ENCODE measurements at regions not wholly inside any gene's neighbourhood (a gene's known extent, or its start where the extent isn't known, plus 50 kb on each side); places are given as distances from the start of the nearest gene placed in this dataset.

- H3K9me3 ChIP-seq (ENCODE audit: control insufficient read depth in 3 of 3, low read length in 3 of 3): peaks cover 0 to 2% (median 0%) of the 10 kb centered on the region in 3 donors
- H3K9ac ChIP-seq (ENCODE audit: low read depth in 1 of 3, low read length in 3 of 3): no peak overlapping the region
- no peak overlapping the region for H3K4me3 ChIP-seq (ENCODE audit: low read length in 3 of 3)
- no peak overlapping the region for H3K27ac ChIP-seq (ENCODE audit: low read depth, low read length)
- no peaks in the 10 kb centered on the region for H3K36me3 ChIP-seq (ENCODE audit: control insufficient read depth in 3 of 3, insufficient read depth in 3 of 3, low read length in 3 of 3)
- H3K4me1 ChIP-seq (ENCODE audit: control insufficient read depth in 3 of 3, insufficient read depth in 3 of 3, low read length in 3 of 3): no peaks in the 10 kb centered on the region
- H3K27me3 ChIP-seq (ENCODE audit: control insufficient read depth in 3 of 3, insufficient read depth in 3 of 3, low read length in 3 of 3): no peaks in the 10 kb centered on the region
Measured at GRCh38 chr6:23218751-23219150, 649.4 kb downstream of the HDGFL1 start.

- H3K4me3 ChIP-seq (ENCODE audit: low read length in 3 of 3): no peak overlapping the region
- H3K9ac ChIP-seq (ENCODE audit: low read depth in 1 of 3, low read length in 3 of 3): no peak overlapping the region
- peaks cover 0 to 2% (median 0%) of the 10 kb centered on the region in 3 donors for H3K9me3 ChIP-seq (ENCODE audit: control insufficient read depth in 3 of 3, low read length in 3 of 3)
- no peaks in the 10 kb centered on the region for H3K4me1 ChIP-seq (ENCODE audit: control insufficient read depth in 3 of 3, insufficient read depth in 3 of 3, low read length in 3 of 3)
- no peak overlapping the region for H3K27ac ChIP-seq (ENCODE audit: low read depth, low read length)
- H3K27me3 ChIP-seq (ENCODE audit: control insufficient read depth in 3 of 3, insufficient read depth in 3 of 3, low read length in 3 of 3): no peaks in the 10 kb centered on the region
- no peaks in the 10 kb centered on the region for H3K36me3 ChIP-seq (ENCODE audit: control insufficient read depth in 3 of 3, insufficient read depth in 3 of 3, low read length in 3 of 3)
Measured at GRCh38 chr6:23222724-23223123, 653.4 kb downstream of the HDGFL1 start.

GRCh38 chr6:23224540-23224939 lies 655.2 kb downstream of the HDGFL1 start:
- peaks cover 0 to 2% (median 0%) of the 10 kb centered on the region in 3 donors for H3K9me3 ChIP-seq (ENCODE audit: control insufficient read depth in 3 of 3, low read length in 3 of 3)
- no peaks in the 10 kb centered on the region for H3K27me3 ChIP-seq (ENCODE audit: control insufficient read depth in 3 of 3, insufficient read depth in 3 of 3, low read length in 3 of 3)
- no peak overlapping the region for H3K27ac ChIP-seq (ENCODE audit: low read depth, low read length)
- no peak overlapping the region for H3K4me3 ChIP-seq (ENCODE audit: low read length in 3 of 3)
- no peaks in the 10 kb centered on the region for H3K4me1 ChIP-seq (ENCODE audit: control insufficient read depth in 3 of 3, insufficient read depth in 3 of 3, low read length in 3 of 3)
- H3K36me3 ChIP-seq (ENCODE audit: control insufficient read depth in 3 of 3, insufficient read depth in 3 of 3, low read length in 3 of 3): no peaks in the 10 kb centered on the region
- H3K9ac ChIP-seq (ENCODE audit: low read depth in 1 of 3, low read length in 3 of 3): no peak overlapping the region

DNA sequence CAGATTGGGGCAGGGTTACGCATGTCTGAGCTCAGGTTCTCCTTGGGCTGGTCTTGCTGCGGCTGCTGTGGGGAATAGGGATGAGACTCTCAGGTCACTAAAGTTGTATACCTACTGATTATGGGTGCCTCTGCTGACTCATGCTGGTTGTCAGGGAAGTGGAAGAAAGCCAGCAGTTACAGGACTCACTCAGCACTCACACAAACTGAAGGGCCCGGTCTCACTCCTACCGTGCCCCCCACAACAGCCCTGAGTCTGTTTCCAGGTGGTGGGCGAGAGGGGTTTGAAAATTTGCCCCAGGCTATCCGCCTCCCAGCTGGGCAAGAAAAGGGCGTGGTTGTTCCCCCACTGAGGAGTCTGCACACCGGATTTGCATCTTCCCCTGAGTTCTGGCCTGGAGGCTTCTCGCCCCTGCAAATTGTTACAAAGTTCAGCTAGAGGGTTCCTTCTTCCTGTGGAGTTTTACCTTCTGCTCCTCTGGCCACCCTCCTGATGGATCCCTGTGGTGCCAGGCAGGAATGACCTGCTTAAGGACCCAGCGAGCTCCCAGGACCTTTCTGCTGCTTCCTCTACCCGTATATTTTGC lies 659.2 kb downstream of the HDGFL1 start:
- H3K4me1 ChIP-seq (ENCODE audit: control insufficient read depth in 3 of 3, insufficient read depth in 3 of 3, low read length in 3 of 3): no peaks in the 10 kb centered on the region
- no peak overlapping the region for H3K9ac ChIP-seq (ENCODE audit: low read depth in 1 of 3, low read length in 3 of 3)
- no peak overlapping the region for H3K4me3 ChIP-seq (ENCODE audit: low read length in 3 of 3)
- H3K9me3 ChIP-seq (ENCODE audit: control insufficient read depth in 3 of 3, low read length in 3 of 3): no peaks in the 10 kb centered on the region
- H3K27me3 ChIP-seq (ENCODE audit: control insufficient read depth in 3 of 3, insufficient read depth in 3 of 3, low read length in 3 of 3): no peaks in the 10 kb centered on the region
- no peaks in the 10 kb centered on the region for H3K36me3 ChIP-seq (ENCODE audit: control insufficient read depth in 3 of 3, insufficient read depth in 3 of 3, low read length in 3 of 3)
- no peak overlapping the region for H3K27ac ChIP-seq (ENCODE audit: low read depth, low read length)

DNA sequence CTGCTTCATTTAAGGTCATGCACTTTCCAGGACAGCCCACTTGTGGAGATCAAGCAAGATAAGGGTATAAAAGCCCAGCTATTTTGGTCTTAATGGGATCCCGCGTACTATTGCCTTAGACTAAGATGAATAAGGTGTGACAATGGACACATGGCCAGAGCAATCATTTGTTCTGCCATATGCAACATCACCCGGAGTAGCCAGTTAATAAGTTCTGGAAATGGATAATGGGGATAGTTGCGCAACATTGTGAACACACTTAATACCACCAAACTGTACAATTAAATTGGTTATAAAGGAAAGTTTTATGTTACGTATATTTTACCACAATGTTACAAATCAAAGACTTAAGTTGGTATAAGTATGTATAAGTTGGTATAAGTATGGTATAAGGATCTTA lies 674.5 kb downstream of the HDGFL1 start:
- Histone ChIP-seq H3K4me1 (ENCODE audit: control insufficient read depth in 3 of 3, insufficient read depth in 3 of 3, low read length in 3 of 3) (no peaks in the 10 kb centered on the region), H3K36me3 (ENCODE audit: control insufficient read depth in 3 of 3, insufficient read depth in 3 of 3, low read length in 3 of 3) (no peaks in the 10 kb centered on the region), H3K9ac (ENCODE audit: low read depth in 1 of 3, low read length in 3 of 3) (no peak overlapping the region), H3K4me3 (ENCODE audit: low read length in 3 of 3) (no peak overlapping the region), H3K9me3 (ENCODE audit: control insufficient read depth in 3 of 3, low read length in 3 of 3) (no peaks in the 10 kb centered on the region), H3K27ac (ENCODE audit: low read depth, low read length) (no peak overlapping the region), H3K27me3 (ENCODE audit: control insufficient read depth in 3 of 3, insufficient read depth in 3 of 3, low read length in 3 of 3) (no peaks in the 10 kb centered on the region)

DNA sequence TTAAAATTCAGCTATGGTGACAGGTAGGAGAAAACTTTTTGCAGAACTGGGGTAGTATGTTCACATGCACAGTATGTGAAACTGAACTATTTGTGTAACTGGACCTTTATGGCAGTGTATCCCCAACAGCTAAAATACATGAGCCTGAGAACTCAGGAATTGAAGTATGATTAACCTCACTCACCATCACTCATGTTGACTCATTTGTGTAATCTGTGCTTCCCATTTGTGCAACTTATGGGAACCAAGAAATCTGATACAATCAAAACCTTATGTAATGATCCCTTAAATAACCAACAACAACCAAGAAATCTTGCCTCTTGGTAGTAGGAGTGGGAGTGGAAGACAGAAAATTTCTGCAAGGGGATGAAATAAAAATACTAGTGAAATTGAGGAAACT lies 674.9 kb downstream of the HDGFL1 start:
- no peak overlapping the region for H3K27ac ChIP-seq (ENCODE audit: low read depth, low read length)
- H3K9me3 ChIP-seq (ENCODE audit: control insufficient read depth in 3 of 3, low read length in 3 of 3): no peaks in the 10 kb centered on the region
- no peaks in the 10 kb centered on the region for H3K36me3 ChIP-seq (ENCODE audit: control insufficient read depth in 3 of 3, insufficient read depth in 3 of 3, low read length in 3 of 3)
- H3K27me3 ChIP-seq (ENCODE audit: control insufficient read depth in 3 of 3, insufficient read depth in 3 of 3, low read length in 3 of 3): no peaks in the 10 kb centered on the region
- H3K4me1 ChIP-seq (ENCODE audit: control insufficient read depth in 3 of 3, insufficient read depth in 3 of 3, low read length in 3 of 3): no peaks in the 10 kb centered on the region
- H3K4me3 ChIP-seq (ENCODE audit: low read length in 3 of 3): no peak overlapping the region
- no peak overlapping the region for H3K9ac ChIP-seq (ENCODE audit: low read depth in 1 of 3, low read length in 3 of 3)

- H3K27ac ChIP-seq (ENCODE audit: low read depth, low read length): no peak overlapping the region
- H3K27me3 ChIP-seq (ENCODE audit: control insufficient read depth in 3 of 3, insufficient read depth in 3 of 3, low read length in 3 of 3): no peaks in the 10 kb centered on the region
- no peaks in the 10 kb centered on the region for H3K36me3 ChIP-seq (ENCODE audit: control insufficient read depth in 3 of 3, insufficient read depth in 3 of 3, low read length in 3 of 3)
- no peaks in the 10 kb centered on the region for H3K9me3 ChIP-seq (ENCODE audit: control insufficient read depth in 3 of 3, low read length in 3 of 3)
- no peak overlapping the region for H3K4me3 ChIP-seq (ENCODE audit: low read length in 3 of 3)
- H3K4me1 ChIP-seq (ENCODE audit: control insufficient read depth in 3 of 3, insufficient read depth in 3 of 3, low read length in 3 of 3): no peaks in the 10 kb centered on the region
- no peak overlapping the region for H3K9ac ChIP-seq (ENCODE audit: low read depth in 1 of 3, low read length in 3 of 3)
Measured at GRCh38 chr6:23245572-23245971, 676.2 kb downstream of the HDGFL1 start.

DNA sequence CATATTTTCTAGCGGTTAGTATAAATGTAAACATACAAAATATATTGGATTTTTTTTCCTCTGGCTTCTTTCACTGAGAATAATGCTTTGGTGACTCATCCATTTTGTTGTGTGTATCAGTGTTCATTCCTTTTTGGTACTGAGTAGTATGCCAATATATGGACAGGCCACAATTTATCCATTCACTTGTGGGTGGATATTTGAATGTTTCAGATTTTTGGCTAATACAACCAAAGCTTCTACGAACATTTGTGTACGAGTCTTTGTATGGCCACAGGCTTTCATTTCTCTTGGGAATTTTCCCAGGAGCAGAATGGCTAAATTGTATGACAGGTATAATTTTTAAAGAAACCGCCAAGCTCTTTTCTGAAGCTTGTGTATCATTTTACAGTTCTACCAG lies 677.5 kb downstream of the HDGFL1 start:
- H3K4me1 ChIP-seq (ENCODE audit: control insufficient read depth in 3 of 3, insufficient read depth in 3 of 3, low read length in 3 of 3): no peaks in the 10 kb centered on the region
- H3K4me3 ChIP-seq (ENCODE audit: low read length in 3 of 3): no peak overlapping the region
- no peak overlapping the region for H3K27ac ChIP-seq (ENCODE audit: low read depth, low read length)
- H3K36me3 ChIP-seq (ENCODE audit: control insufficient read depth in 3 of 3, insufficient read depth in 3 of 3, low read length in 3 of 3): no peaks in the 10 kb centered on the region
- H3K9ac ChIP-seq (ENCODE audit: low read depth in 1 of 3, low read length in 3 of 3): no peak overlapping the region
- H3K27me3 ChIP-seq (ENCODE audit: control insufficient read depth in 3 of 3, insufficient read depth in 3 of 3, low read length in 3 of 3): no peaks in the 10 kb centered on the region
- H3K9me3 ChIP-seq (ENCODE audit: control insufficient read depth in 3 of 3, low read length in 3 of 3): no peaks in the 10 kb centered on the region

DNA sequence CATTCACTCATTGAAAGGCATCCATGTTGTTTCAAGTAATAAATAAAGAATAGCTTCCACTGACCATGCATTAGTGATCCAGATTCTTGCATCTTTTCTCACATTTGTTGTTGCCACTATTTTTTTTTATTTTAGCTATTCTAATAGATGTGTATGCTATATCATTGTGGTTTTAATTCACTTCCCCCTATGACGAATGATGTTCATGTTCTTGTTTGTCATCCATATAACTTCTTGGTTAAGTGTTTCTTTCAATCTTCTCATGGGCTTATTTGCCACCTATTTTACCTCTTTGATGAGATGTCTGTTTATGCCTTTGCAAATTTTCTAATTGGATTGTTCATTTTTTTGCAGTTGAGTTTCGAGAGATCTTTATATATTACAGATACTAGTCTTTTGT lies 681.2 kb downstream of the HDGFL1 start:
- Histone ChIP-seq H3K27ac (ENCODE audit: low read depth, low read length) (no peak overlapping the region), H3K36me3 (ENCODE audit: control insufficient read depth in 3 of 3, insufficient read depth in 3 of 3, low read length in 3 of 3) (no peaks in the 10 kb centered on the region), H3K4me1 (ENCODE audit: control insufficient read depth in 3 of 3, insufficient read depth in 3 of 3, low read length in 3 of 3) (no peaks in the 10 kb centered on the region), H3K9me3 (ENCODE audit: control insufficient read depth in 3 of 3, low read length in 3 of 3) (no peaks in the 10 kb centered on the region), H3K9ac (ENCODE audit: low read depth in 1 of 3, low read length in 3 of 3) (no peak overlapping the region), H3K27me3 (ENCODE audit: control insufficient read depth in 3 of 3, insufficient read depth in 3 of 3, low read length in 3 of 3) (no peaks in the 10 kb centered on the region), H3K4me3 (ENCODE audit: low read length in 3 of 3) (no peak overlapping the region)

GRCh38 chr6:23262864-23263263 lies 693.5 kb downstream of the HDGFL1 start:
- no peak overlapping the region for H3K4me3 ChIP-seq (ENCODE audit: low read length in 3 of 3)
- H3K4me1 ChIP-seq (ENCODE audit: control insufficient read depth in 3 of 3, insufficient read depth in 3 of 3, low read length in 3 of 3): no peaks in the 10 kb centered on the region
- H3K27ac ChIP-seq (ENCODE audit: low read depth, low read length): no peak overlapping the region
- H3K9me3 ChIP-seq (ENCODE audit: control insufficient read depth in 3 of 3, low read length in 3 of 3): no peaks in the 10 kb centered on the region
- no peak overlapping the region for H3K9ac ChIP-seq (ENCODE audit: low read depth in 1 of 3, low read length in 3 of 3)
- H3K36me3 ChIP-seq (ENCODE audit: control insufficient read depth in 3 of 3, insufficient read depth in 3 of 3, low read length in 3 of 3): no peaks in the 10 kb centered on the region
- no peaks in the 10 kb centered on the region for H3K27me3 ChIP-seq (ENCODE audit: control insufficient read depth in 3 of 3, insufficient read depth in 3 of 3, low read length in 3 of 3)

DNA sequence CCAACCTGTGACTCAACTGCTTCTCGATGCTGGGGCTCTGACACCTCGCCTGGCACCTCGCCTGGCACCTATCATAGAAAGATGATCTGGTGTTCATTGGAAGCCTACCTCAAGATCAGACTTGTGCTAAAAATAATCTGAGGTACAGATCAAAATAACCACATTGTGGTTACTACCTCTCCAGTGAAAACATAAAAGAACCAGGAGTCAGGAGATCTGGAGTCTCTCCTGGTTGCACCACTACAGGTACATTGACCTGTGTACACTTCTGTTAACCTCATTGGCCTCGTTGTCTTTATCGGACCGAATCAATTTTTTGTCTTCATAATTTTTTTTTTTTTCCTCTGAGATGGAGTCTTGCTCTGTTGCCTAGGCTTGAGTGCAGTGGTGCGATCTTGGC lies 695.9 kb downstream of the HDGFL1 start:
- Histone ChIP-seq H3K4me1 (ENCODE audit: control insufficient read depth in 3 of 3, insufficient read depth in 3 of 3, low read length in 3 of 3) (no peaks in the 10 kb centered on the region), H3K9me3 (ENCODE audit: control insufficient read depth in 3 of 3, low read length in 3 of 3) (no peaks in the 10 kb centered on the region), H3K4me3 (ENCODE audit: low read length in 3 of 3) (no peak overlapping the region), H3K27me3 (ENCODE audit: control insufficient read depth in 3 of 3, insufficient read depth in 3 of 3, low read length in 3 of 3) (no peaks in the 10 kb centered on the region), H3K9ac (ENCODE audit: low read depth in 1 of 3, low read length in 3 of 3) (no peak overlapping the region), H3K27ac (ENCODE audit: low read depth, low read length) (no peak overlapping the region), H3K36me3 (ENCODE audit: control insufficient read depth in 3 of 3, insufficient read depth in 3 of 3, low read length in 3 of 3) (no peaks in the 10 kb centered on the region)
